ENCODE measurements at regions not wholly inside any gene's neighbourhood (a gene's known extent, or its start where the extent isn't known, plus 50 kb on each side); places are given as distances from the start of the nearest gene placed in this dataset.
"Not testable (repeated sequence)": the region's sequence is repeated elsewhere in the genome, so short reads cannot be mapped to it uniquely, and the experiment has no call there.

- DNase-seq (ENCODE audit: low read depth in 2 of 3, low spot score in 1 of 3), result no peak
Measured at GRCh38 chr7:16933296-16934279, 51.8 kb upstream of the AGR3 start.

- DNase-seq (ENCODE audit: low read depth in 2 of 3, low spot score in 1 of 3), result no peak
Measured at GRCh38 chr7:16934722-16935340, 53.0 kb upstream of the AGR3 start.

DNA sequence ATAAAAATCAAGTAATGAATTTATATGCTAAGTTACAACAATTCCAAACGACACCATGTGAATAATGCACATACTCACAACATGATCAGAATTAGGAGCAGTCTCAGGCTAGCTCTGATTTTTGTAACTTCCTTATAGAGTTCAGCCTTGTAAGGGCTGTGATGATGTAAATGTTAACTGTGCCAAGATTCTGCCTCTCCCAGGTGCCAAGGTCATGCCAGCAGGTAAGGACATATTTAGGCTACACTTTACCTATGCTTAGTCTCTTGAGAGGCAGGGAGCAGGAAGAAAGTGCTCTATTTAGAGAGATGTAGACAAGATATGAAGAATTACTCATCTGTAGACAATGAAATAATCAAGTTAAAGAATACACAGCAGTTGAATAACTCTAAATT, 53.6 kb upstream of the AGR3 start:
- no peak for DNase-seq (ENCODE audit: low read depth in 2 of 3, low spot score in 1 of 3)

GRCh38 chr7:16936626-16937422, 55.0 kb upstream of the AGR3 start:
- no peak for DNase-seq (ENCODE audit: low read depth in 2 of 3, low spot score in 1 of 3)

DNA sequence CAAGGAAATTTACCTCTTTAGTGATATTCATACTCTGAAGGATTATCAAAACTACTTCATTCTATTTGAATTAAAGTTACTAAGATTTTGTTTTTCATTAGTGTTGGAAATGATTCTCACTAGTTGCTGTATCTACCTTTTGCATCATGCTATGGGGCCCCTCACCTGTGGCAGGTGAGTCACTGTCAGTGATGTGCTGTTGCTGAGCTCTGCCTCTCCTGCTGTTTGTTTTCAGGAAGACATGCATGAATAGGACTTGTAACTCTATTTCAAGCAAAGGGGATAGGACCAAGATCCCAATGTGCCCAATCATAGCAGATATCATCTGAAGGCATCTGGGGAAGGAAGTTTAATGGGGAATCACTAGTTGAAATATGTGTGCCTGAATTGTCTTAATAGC, 57.4 kb upstream of the AGR3 start:
- no peak for DNase-seq (ENCODE audit: low read depth in 2 of 3, low spot score in 1 of 3)

DNA sequence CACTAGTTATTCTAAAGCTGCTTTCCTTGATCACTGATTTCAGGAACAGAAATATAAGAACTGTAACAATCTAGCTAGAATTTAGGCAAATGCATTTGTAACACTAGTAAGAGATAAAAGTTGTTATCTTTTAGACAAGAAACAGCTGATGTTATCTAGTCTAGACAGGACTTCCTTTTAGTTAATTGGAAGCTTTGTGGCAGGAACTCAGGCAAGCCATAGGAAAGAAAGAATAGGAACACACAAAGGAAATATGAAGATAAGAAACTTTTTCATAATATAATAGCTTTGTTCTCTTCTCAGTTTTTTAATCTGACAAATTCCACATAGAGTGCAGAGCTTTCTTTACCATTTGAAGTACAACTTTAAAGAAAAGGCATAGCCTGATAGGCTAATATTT, 59.0 kb upstream of the AGR3 start:
- no peak for DNase-seq (ENCODE audit: low read depth in 2 of 3, low spot score in 1 of 3)

GRCh38 chr7:16942929-16943509, 61.2 kb upstream of the AGR3 start:
- DNase-seq (ENCODE audit: low read depth in 2 of 3, low spot score in 1 of 3), result no peak

GRCh38 chr7:16944936-16945335, 63.2 kb upstream of the AGR3 start:
- no peak for DNase-seq (ENCODE audit: low read depth in 2 of 3, low spot score in 1 of 3)

DNA sequence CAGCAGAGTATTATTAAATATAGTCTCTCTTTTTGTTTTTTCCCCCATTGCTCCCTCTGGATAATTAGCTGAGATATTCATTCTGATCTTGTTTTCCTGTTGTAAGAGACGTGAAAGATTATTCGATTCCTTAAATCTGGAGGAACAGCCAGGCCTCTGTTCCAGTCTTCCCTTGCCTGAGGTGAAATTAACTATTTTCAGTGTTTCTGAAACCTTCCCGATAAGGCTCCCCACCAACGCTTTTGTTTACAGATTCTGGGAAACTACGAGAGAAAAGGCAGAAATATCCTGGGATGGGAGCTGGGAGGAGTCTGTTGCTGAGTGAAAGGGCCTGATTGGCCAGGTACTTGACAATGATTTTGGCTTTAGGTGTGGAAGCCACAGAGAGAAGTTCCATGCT, 63.6 kb upstream of the AGR3 start:
- no peak for DNase-seq (ENCODE audit: low read depth in 2 of 3, low spot score in 1 of 3)

DNA sequence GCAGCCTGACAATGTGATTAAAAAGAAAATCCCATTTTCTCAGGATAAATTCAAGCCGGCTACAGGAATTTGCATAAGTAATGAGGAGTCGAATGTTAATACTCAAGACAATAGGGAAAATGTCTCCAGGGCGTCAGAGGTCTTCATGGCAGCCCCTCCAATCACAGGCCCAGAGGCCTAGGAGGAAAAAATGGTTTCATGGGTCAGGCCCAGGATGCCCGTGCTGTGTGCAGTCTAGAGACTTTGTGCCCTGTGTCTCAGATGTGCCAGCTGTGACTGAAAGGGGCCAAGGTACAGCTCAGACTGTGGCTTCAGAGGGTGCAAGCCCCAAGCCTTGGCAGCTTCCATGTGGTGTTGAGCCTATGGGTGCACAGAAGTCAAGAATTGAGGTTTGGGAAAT, 66.3 kb upstream of the AGR3 start:
- not testable (repeated sequence) for DNase-seq (ENCODE audit: low read depth in 2 of 3, low spot score in 1 of 3)

- DNase-seq (ENCODE audit: low read depth in 2 of 3, low spot score in 1 of 3), result no peak
Measured at GRCh38 chr7:16951483-16952080, 69.8 kb upstream of the AGR3 start.

DNA sequence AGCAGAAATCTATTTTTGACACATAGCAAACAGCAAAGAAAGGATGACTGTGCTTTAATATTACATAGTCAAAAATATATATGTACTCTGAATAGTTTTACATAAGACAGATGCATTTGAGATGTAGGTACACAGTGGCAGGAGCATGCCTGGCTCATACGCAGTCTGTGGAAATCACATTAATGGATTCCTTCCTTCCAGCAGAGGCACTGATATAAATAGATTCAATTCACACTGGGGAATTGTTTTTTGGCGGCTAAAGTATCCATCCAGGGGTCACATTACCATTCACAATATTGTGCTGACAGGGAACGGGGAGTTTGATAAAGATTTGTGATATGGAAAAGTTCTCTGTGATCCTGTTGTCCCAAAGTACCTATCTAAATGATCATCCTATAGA, 72.5 kb upstream of the AGR3 start:
- DNase-seq (ENCODE audit: low read depth in 2 of 3, low spot score in 1 of 3), result no peak

GRCh38 chr7:16958724-16959123, 76.9 kb upstream of the AGR3 start:
- DNase-seq (ENCODE audit: low read depth in 2 of 3, low spot score in 1 of 3), result no peak

DNA sequence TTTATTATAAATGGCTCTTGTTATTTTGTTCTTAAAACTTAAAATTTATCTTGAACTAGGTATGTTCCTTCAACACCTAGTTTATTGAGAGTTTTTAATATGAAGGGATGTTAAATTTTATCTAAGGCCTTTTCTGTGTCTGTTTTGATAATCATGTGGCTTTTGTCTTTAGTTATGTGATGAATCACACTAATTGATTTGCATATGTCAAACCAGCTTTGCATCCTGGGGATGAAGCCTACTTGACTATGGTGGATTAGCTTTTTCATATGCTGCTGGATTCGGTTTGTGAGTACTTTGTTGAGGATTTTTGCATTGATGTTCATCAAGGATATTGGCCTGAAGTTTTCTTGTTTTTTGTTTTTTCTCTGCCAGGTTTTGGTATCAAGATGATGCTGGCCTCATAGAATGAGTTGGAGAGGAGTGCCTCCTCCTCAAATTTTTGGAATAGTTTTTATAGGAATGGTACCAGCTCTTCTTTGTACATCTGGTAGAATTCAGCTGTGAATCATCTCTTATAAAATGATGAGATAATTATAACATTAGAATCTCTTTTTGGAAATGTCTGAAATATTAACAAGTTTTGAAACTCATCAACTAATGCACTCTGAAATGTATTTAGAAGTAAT, 78.7 kb upstream of the AGR3 start:
- no peak for DNase-seq (ENCODE audit: low read depth in 2 of 3, low spot score in 1 of 3)

GRCh38 chr7:16961641-16962040, 79.9 kb upstream of the AGR3 start:
- DNase-seq (ENCODE audit: low read depth in 2 of 3, low spot score in 1 of 3), result no peak

GRCh38 chr7:16963044-16963443, 81.3 kb upstream of the AGR3 start:
- DNase-seq (ENCODE audit: low read depth in 2 of 3, low spot score in 1 of 3), result no peak

GRCh38 chr7:16965697-16966096, 83.9 kb upstream of the AGR3 start:
- DNase-seq (ENCODE audit: low read depth in 2 of 3, low spot score in 1 of 3), result not testable (repeated sequence)

- DNase-seq (ENCODE audit: low read depth in 2 of 3, low spot score in 1 of 3), result no peak
Measured at GRCh38 chr7:16967300-16967811, 85.6 kb upstream of the AGR3 start.

DNA sequence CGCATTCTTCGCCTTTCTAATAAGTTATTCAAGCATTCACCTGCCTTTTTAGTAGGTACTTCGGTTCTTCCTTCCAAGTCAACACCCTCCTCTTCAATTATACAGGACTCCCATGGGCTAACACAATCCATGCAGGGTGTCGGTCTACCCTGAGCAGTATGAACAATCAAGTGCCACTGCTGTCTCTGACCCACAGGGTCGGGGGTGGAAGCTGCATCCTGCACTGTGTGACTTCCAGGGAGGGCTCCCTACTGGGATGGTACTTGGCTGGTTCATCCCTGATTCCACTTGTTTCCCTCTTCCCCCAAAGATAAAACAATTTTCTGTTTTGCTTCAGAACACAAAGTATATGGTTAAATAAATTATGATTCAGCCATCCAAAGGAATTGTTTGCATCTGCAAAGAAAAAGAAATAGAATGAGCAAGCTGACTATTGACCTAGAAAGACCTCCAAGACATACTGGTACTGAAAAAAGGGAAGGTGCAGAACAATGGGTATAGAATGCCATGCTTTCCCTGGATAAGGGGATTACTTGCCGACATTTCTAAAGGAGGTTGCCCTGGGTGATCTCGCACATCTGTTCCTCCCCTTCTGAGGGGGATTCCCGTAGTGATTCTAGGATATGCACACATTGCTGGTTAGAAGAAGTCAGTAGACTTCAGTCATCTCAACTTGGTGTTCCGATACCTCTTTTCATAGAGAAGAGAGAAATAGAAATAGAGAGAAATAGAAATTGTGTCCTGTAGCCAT, 89.1 kb upstream of the AGR3 start:
- no peak for DNase-seq (ENCODE audit: low read depth in 2 of 3, low spot score in 1 of 3)

DNA sequence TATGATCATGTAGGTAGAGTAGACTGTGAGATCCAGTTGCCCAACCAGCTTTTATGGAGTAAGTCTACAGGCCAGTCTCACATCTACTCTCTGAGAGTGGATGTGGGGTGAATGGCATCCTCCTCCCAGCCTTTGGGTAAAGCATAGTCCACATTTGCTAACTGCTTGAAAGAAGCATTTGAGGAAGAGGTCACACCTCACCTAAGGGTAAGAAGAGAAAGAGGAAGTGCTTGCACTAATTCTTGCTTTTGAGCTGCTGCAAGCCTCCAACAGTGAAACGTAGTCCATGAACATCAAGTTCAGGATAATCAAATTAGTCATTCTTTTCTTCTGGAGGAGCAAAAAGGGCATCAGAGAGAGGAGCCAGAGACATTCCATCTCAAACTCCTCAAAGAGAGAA, 93.9 kb upstream of the AGR3 start:
- DNase-seq (ENCODE audit: low read depth in 2 of 3, low spot score in 1 of 3), result no peak
